ENCODE measurements at regions not wholly inside any gene's neighbourhood (a gene's known extent, or its start where the extent isn't known, plus 50 kb on each side); places are given as distances from the start of the nearest gene placed in this dataset.

DNA sequence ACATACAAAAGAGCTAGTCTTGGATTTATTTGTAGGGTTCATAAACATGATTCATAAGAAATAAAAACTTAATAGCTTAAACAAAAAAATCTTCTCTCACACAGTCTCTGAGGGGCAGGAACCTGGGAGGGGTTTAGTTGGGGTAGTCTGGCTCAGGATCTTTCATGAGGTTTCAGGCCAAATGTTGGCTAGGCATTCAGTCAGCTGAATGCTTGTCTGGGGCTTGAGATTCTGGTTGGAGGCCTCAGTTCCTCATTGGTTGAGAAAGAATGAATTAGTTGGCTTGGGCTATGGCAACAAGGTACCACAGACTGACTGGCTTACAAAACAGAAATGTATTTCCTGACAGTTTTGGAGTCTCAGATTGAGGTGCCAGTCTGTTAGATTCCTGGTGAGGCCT, 74.3 kb downstream of the ANKRD7 start:
- no peak for DNase-seq (ENCODE audit: low read depth)

GRCh38 chr7:118300177-118300576, 75.7 kb downstream of the ANKRD7 start:
- DNase-seq (ENCODE audit: low read depth): no peak

DNA sequence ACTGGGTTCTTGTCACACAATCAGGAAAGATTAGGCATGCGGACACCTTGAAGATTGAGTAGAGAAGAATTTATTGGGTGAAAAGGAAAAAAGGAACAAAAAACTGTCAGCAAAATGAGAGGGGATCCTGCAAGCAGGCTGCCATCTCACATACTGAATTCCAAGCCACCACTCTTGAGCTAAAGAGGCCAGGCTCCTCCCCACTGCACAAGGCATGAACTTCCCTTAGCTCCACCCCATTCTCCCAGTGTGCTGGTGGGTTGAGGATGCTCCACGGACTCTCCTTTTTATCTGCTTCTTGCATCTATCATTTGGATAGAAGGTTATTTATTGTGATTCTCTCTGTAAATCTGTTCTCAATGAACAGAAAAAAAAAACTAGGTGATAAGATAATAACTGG, 79.6 kb downstream of the ANKRD7 start:
- DNase-seq (ENCODE audit: low read depth): no peak

DNA sequence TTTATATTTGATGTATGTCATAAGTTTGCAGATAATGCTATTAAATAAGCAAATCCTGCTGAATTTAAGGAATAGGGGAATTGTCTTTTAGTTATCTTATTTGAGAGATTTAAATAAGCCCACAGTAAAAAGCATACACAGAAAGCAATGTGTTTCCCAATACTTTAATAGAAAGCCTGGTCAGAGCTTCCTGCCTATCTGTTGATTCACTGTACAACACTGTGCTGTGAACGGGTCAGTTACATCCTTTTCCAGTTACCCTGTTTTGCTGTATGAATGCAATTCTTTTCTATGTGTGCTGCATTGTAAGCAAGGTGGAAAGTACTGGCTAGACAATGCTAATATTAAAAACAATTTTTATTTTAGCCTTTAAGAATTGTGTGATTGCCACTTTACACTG, 81.2 kb downstream of the ANKRD7 start:
- DNase-seq (ENCODE audit: low read depth): no peak

DNA sequence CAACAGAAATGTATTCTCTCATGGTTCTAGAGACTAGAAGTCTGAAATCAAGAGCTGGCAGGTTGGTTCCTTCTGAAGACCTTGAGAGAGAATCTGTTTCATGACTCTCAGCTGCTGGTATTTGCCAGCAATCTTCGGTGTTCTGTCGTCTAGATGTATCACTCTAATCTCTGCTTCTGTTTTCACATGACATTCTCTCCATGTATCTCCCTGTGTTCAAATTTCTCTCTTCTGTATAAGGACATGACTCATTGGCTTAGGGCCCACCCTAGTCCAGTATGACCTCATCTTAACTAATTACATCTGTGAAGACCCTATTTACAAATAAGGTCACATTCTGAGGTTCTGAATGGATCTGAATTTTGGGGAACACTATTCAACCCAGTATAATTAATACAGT, 82.3 kb downstream of the ANKRD7 start:
- no peak for DNase-seq (ENCODE audit: low read depth)

DNA sequence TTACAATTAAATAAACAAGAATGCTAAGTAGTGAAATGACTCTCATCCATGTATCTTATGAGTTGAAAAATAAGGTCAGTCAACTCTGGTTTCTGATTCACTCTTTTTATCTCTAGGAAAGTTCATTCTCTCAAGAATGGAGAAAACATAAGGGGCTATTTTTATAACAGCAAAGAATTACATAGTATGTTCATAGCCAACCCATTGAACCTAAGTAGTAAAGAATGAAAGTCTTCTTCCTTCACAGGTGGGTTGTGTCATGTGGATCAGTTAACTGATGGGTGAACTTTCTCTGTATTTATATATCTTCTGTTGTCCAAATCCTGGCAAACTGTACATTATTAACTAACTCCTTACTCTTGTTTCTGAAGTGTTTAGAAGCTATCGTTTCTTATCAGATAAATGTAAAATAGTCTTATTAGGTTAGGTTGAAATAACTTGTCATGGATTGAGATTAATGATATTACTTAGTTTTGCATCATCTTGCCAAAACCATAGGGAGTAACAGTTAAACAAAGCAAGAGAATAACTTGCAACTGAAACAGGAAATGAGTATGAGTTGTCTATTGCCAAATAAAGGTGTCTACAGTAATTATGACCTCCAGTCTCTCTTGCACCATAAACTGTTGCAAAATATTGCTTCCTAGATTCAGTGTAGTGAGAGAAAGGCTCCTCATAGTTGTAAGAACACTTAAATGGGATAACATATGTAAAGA, 86.8 kb downstream of the ANKRD7 start:
- DNase-seq (ENCODE audit: low read depth): no peak

DNA sequence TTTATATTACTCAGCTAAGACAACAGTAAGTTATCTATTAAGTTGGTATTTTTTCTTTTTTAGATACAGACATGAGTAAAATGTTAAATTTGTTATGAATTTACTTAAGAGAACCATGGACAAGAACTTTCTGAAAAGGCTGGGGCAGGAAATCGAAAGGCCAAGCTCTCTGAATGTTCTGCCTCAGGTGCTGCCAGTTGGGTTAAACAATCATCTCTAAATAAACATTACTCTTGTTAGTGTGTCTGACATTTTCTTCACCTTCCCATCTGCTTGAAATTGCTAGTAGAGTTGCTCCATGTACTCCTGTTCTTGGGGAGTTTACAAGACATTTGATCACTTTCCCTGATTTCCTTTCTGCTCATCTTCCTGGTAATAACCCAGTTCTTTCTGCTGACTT, 87.5 kb downstream of the ANKRD7 start:
- no peak for DNase-seq (ENCODE audit: low read depth)

DNA sequence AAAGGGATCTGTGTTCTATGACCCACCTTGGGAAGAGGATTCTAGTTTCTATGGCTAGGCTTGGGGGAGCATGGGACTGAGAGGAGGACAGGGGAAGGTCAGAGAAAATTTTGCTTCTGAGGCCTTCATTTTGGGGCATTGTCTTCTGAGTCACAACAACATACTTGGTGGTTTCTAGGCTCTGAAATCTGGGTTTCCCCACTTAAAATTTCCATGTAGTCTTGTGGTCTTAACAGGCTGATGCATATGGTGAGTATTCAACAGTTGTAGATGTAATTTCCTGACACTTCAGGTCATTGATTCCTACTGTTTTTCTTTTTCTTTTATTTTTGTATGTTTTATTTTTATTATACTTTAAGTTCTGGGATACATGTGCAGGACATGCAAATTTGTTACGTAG, 88.5 kb downstream of the ANKRD7 start:
- no peak for DNase-seq (ENCODE audit: low read depth)

DNA sequence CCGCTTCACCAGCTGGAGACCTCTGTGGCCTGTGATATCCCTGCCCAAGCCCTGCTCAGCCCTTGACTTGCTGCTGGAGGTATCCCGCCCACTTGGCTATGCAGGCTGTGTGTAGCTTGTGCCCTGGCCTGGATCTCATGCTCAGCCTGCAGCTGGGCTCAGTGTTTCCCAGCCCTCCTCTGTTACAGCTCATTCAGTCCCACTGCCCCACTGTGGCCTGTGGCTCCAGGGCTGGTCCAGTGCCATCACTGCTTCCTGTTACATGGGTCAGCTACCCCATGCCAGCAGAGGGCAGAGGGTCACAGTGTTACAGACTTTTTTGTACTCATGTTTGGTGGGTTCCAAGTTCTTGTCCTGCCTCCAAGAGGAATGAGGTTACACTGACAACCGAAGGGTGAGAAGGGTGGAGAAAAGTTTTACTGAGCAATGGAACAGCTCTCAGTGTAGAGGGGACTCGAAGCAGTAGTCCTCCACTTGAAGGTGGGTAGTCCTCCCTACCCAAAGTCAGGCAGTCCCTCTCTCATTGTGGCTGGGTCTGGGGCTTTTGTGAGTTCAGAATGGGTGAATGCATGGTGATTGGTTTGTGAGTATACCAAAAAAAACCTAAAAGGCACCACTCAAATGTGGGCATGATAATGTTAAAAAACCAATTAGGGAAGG, 100.4 kb downstream of the ANKRD7 start:
- no peak for DNase-seq (ENCODE audit: low read depth)

- DNase-seq (ENCODE audit: low read depth): no peak
Observed at GRCh38 chr7:118325450-118325808, 100.9 kb downstream of the ANKRD7 start.

- no peak for DNase-seq (ENCODE audit: low read depth)
Observed at GRCh38 chr7:118327174-118327573, 102.7 kb downstream of the ANKRD7 start.

DNA sequence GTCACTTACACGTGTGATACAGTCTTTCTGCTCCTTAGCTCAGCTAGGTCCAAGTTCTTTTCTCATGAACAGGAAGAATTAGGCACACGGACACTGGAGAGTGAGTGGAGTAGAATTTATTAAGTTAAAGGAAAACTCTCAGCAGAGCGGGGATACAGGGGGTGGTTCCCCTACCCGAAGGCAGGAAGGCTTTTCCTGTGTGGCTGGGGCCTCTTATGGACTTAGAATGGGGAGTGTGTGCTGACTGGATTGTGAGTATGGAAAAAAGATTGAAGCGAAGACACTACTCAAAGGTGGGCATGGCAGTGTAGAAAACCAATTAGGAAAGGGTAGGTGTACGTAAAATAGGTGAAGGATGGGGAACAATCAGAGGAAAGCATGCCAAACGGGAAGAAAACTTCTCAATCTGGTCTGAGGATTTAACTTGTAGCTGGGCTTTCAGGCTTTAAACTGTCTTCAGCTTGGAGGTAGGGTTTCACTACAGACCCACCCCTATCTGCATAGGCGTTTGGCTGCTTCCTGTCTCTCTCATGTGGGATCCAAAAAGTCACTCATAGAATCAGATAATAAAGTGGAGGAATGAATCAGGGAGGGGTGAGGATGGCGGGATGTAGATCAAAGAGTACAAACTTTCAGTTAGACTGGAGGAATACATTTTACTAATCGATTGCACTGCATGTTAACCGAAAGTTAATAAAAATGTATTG, 104.2 kb downstream of the ANKRD7 start:
- no peak for DNase-seq (ENCODE audit: low read depth)

DNA sequence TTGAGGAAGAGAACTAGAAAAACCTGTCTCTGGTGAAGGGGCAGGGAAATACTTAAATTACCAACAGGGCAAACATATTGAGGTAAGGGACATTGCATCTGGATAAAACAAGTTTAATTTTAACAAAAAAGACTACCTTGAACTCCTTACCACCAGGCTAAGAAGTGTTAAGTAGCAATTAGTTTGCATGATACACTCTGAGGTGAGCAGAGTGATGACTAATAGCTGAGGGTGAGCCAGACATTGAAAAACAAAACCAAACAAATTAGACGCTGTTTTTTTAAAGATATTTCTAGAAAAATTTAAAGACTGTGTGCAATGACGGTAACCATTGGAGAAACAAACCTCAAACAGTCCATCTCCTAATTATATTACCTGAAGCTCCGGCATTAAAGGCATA, 105.9 kb downstream of the ANKRD7 start:
- no peak for DNase-seq (ENCODE audit: low read depth)

- DNase-seq (ENCODE audit: low read depth): no peak
Observed at GRCh38 chr7:118346748-118347147, 122.2 kb downstream of the ANKRD7 start.

DNA sequence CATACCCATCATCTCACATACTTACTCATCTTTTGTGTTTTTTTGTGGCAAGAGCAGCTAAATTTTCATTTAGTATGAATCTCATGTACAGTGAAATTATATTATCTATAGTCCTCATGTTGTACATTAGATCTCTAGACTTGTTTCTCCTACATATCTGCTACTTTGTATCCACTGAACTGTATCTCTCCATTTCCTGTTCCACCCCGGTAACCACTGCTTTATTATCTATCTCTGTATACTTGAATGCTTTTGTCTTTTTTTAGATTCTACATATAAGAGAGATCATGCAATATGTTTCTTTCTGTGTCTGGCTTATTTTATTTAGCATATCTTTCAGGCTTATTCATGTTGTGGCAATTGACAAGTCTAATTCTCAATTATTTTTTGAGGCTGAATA, 125.1 kb downstream of the ANKRD7 start:
- DNase-seq (ENCODE audit: low read depth): no peak

- DNase-seq (ENCODE audit: low read depth): no peak
Observed at GRCh38 chr7:118350260-118350659, 125.8 kb downstream of the ANKRD7 start.

GRCh38 chr7:118352867-118353453, 128.5 kb downstream of the ANKRD7 start:
- DNase-seq (ENCODE audit: low read depth): peak; percentile 7

- no peak for DNase-seq (ENCODE audit: low read depth)
Observed at GRCh38 chr7:118366363-118366762, 141.9 kb downstream of the ANKRD7 start.

DNA sequence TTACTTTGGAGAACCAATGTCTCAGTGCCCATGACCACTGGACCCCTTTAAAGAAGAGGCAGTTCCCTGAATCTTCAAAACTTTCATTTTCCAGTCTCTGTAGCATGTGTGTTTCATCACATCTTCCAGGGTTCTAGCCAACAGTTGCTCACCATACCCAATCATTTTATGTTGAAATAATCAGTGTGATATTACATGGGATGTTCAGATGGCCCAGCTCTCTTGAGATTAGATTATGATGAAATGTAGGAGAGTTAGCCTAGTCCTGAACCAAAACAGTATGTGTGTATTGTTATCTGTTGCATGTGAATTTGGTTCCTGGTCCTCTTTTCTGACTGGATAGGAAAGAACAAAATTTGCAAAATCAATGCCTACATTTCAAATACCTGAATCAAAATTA, 144.5 kb downstream of the ANKRD7 start:
- DNase-seq (ENCODE audit: low read depth): no peak

DNA sequence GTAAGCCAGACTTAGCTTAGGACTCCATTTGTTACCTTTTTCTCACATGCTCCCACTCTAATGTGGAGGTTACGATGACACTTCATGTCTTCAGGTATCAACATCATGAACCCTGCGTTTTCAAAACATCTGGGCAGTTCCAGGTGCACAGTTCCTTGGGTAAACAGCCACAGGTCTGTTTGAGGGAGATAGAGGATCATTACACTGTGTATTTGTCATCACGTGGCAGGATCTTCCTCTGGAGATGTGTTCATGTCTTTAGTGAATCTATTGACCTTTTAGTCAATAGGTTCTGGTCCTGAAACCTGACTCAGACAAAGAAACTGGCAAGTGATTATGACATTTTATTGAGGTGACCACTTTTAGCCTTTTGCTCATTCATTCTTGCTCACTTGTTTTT, 145.5 kb downstream of the ANKRD7 start:
- no peak for DNase-seq (ENCODE audit: low read depth)

DNA sequence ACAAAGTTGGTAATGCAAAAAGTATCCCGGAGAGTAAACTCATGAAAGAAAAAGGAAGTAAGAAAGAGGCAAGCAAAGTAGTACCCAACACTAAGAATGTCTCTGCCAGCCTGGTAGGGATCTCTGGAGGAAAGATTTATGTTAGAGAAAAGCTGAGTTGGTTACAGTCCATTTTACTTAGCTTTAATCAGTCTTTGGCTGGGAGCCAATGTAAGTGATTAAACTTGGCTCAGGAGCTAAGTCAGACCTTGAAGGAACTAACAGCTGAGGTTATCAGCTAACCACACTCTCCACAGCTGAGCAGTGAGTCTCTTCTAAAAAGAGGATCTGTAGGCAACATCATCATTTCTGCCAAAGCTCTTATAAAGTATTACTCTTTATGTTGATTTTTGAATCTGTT, 148.0 kb downstream of the ANKRD7 start:
- DNase-seq (ENCODE audit: low read depth): peak; percentile 76

GRCh38 chr7:118389629-118390028, 165.1 kb downstream of the ANKRD7 start:
- no peak for DNase-seq (ENCODE audit: low read depth)
